Glomerular visceral epithelial cell (primary cell): ENCODE measurements at regions not wholly inside any gene's neighbourhood (a gene's known extent, or its start where the extent isn't known, plus 50 kb on each side); places are given as distances from the start of the nearest gene placed in this dataset.
A peak's percentile ranks its signal among the peaks of the same experiment; 100 is the strongest.

Experiments
- DNase-seq: peaks from one replicate; pipeline ENCODE4 v3.0.0-alpha.2; 2016; ENCODE audit errors: extremely low spot score

DNA sequence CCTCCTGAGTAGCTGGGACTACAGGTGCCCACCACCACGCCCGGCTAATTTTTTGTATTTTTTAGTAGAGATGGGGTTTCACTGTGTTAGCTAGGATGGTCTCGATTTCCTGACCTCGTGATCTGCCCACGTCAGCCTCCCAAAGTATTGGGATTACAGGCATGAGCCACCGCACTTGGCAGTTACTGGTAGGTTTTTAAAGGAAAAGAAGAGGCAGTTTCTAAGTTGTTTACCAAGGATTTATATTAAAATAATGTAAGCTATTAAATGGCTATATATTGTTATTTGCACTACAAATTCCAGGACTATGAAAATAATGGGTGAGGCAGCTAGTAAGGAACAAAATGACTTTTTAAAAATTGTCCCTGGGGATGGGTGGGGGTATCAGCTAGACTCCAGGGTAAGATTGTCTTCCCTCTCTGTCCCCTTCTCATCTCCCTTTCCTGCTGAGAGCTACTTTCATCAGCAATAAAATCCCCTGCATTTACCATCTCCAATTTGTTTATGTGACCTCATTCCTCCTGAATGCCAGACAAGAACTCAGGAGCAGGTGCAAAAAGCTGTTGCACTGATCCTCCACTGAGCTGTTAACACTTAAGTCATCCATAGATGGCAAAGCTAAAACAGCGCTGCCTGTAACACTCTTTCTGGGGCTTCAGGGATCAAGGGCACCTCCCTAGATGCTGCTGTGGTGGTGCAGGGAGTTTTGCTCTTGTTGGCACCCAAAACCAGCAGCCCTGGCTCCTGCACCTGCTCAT, 165.2 kb downstream of the ZPLD1 start:
- DNase-seq: no peak

DNA sequence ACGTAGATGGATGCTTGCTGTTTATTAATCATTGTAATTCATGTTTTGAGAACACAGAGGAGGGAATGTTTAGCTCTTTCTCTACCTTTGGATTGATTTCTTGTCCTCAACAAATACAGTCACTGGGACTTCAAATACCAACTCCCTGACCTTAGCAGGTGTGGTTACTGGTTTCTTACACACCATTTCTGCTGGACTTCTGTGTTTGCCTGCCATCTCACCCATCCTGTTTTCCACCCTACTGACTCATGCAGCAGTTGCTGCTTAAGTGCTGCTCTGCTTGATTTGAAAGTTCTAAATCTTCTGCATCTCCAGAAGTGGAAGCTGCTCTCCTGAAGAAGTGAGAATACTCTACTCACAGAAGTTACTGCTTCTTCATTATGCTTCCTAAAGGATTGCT, 170.3 kb downstream of the ZPLD1 start:
- DNase-seq: no peak

DNA sequence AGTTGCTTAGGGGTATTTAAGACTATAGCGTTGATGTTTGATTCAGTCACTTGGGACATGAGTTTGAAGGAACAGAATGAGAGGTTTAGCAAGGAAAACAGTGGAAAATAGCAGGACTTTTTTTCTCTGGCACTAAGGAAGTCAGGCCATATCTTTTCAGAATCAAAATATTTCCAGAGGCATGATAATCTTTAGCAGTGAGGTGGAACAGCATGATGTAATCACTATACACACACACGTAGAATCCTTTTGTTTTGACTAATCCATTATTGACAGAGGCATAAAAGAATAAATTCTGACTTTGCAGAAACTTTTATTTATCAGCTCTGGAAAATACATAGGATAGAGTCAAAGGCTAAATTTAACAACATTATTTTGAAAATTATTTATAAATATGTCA, 174.1 kb downstream of the ZPLD1 start:
- DNase-seq: no peak

DNA sequence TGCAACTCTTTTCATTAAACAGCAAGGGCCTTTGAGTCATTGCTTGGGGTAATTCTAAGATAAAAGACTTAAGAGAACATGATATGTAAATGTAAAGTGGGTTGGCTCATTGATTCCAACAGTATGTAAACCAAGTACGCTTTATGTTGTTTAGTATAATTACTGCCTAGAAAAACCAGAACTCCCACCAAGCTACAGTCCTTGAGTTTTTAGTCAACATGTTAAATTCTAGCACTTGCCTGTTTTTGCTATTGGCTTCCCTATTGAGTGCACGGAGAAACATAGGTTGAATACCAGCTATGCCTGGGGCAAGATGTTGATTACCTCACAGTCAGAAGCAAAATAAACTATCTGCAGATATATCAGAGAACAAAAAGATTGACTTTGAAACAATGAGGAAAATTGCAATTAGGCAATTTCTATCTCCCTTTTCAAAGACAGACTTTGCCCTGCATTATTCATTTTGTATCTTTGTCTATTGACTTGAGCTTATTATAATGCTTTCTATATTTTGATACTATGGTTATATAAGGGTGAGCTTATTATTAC, 179.3 kb downstream of the ZPLD1 start:
- DNase-seq: no peak

DNA sequence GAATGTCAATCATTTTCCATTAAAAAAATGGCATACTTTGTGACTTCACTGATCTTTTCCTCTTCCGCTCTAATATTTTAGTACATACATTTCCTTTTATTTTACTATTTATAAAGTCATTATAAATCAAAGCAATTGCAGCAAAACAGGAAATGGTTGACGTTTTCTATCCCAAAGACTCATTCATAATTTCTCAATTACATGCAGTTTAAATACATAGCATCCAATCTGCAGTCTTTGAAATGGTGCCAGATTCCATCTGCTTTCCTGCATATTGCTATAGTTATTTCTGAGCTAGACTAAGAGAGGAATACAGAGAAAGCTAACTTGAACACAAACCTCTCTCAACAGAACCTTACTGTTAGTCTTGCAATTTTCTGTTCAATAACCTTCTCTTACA, 179.8 kb downstream of the ZPLD1 start:
- DNase-seq: no peak

DNA sequence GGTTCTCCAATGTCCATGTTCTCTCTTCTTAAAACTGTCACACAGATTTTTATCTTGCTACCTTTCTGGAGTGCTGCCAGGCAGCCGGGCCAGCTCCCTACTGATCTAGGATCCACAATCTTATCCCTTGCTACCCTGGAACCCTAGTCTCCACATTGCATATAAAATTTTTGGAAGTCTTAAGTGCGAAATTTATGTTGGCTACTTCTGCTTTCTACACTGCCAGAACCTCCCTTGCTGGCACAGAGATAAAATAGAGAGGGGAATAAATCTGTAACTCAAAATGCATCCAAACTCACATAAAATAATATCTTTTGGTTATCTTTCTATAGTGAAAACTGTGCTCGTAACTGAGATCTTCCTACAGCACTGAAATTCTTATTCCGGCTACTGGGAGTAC, 182.6 kb downstream of the ZPLD1 start:
- DNase-seq: no peak

DNA sequence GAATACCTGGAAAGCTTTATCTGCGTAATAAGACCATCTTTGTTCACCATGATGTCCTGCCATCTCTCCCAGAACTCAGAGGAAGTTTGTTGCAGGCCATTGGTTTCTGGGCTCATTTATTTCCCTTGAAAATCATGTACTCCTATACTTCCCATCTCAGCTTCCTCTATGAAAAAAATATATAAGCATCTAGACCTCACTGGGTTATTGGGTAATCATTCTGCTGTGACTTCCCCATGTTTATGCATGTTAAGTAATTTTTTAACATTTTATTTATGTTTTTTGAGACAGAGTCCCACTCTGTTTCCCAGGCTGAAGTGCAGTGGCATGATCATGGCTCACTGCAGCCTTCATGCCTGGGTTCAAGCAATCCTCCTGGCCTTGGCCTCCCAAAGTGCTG, 184.5 kb downstream of the ZPLD1 start:
- no peak for DNase-seq

DNA sequence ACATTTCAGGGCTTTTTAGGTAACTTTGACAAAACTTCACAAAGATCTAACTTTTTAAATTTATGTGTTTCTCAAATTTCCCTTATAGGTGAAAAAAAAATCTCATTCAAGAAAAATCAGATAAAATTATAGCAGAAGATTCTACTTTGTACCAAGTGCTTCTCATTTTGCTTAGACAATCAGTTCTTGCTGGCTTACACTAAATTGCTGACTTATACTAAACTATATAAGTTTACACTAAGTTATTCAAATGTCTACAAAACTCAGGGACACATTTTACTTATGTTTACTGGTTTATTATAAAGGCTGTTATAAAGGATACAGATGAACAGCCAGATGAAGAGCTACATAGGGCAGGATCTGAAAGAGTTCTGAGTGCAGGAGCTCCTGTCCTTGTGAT, 195.1 kb downstream of the ZPLD1 start:
- DNase-seq: no peak

DNA sequence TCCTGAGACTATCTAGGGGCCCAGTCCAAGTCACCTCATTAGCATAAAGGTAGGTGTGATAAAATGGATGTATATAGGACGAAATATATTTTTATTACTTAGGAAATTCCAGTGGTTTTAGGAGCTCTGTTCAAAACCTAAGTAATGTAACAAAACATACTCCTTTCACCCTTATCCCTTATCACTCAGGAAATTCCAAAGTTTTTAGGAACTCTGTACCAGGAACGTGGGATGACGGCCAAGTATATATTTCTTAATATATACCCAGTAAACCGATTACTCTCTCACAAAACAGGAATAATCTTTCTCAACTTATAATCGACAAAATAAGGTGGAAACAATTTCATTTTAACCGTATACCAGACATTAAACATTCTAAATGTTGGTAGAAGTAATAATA, 195.7 kb downstream of the ZPLD1 start:
- DNase-seq: no peak

DNA sequence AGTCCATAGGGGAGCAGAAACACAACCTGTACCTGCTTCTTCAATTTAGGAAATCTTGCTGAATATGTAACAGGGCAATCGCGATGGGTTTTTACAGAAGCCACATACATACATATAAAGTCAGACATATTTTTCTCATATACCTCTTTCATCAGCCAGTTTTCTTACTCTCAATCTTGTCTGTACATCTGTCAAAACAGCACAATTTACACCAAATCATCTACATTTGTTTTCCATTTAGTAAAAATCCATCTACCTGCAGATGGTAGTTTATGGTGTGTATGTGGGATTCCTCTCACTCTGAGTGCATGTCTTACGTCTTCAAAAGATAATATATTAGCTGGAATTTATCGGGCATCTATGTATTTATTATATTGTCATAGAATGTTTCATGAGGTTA, 208.7 kb downstream of the ZPLD1 start:
- DNase-seq: no peak

DNA sequence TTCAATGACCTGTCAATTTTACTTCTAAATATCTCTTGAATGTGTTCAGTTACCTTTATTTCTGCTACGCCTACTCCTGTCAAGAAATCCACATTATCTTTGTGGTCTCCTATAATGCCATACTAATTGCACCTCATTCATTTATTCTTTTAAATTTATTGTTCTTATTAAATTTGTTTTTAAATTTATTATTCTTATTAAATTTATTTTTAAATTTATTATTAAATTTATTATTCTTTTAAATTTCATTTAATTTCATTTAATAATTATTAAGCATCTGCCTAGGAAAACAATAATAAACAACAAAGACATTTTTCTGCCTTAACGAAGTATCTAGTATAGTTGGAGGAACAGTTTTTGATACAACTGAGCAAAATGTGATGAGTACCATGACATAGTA, 211.7 kb downstream of the ZPLD1 start:
- no peak for DNase-seq

DNA sequence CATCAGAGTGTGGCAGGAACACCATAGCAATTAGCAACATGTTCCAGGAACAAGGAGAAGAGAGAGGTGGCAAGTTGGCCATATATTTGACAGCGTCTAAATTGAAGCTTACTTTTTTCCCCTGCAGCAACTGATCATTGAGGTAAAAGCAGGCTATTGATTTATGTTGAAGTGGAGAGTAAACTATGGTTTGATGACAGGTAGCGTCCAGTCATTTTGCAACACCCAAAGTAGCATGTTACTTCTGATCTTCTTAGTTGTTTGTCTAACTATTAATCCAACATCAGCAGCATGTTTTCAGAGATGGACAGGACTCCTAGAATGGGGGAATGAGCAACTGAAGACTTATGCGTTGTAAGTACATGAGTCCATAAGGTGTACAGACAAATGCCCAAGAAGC, 225.8 kb downstream of the ZPLD1 start:
- DNase-seq: no peak

DNA sequence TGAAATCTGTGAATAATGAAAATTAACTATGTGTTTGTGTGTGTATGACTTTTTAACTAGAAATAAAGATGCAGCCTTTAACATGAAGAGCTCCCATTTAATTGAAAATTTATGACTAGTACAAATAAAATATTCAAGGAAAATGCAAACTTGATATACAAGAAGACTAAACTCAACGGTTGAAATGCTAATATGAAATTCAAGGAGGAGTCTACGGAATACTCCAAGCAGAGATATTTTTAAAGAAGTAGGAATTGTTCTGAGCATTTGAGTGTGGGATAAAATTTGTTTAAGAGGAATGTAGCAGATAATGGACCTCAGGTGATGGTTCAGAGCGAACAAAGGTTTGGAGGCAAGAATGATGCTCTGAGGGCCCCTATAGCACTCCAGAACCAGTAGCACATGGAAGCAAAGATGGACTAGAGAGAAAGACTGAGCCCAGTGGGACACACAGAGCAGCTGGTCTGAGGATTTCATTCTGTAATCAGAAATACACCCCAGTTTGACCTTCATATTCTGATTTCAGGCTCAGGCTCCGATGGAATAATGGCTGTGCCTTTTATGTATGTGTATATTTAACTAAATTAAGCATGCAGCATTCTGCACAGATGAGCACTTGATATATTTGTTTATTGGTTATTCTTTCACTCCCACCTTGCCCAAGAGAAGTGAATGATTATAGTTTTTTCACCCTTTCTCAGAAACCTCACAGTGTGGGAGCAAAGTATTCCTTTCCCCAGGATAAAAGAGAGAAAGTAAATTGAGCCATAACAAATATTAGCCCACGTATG, 227.1 kb downstream of the ZPLD1 start:
- no peak for DNase-seq

DNA sequence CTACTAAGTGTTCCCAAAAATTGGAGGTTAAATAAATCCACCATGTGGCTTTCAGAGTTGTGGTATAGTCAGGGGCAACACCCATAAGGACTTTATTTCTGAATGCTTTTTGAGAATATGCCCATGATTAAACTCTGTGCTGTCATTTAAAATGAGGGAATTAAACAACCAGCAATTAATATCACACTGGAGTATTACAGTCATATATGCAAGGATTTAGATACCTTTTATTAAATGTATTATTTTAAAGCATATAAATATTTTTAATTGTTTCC, 227.6 kb downstream of the ZPLD1 start:
- no peak for DNase-seq

DNA sequence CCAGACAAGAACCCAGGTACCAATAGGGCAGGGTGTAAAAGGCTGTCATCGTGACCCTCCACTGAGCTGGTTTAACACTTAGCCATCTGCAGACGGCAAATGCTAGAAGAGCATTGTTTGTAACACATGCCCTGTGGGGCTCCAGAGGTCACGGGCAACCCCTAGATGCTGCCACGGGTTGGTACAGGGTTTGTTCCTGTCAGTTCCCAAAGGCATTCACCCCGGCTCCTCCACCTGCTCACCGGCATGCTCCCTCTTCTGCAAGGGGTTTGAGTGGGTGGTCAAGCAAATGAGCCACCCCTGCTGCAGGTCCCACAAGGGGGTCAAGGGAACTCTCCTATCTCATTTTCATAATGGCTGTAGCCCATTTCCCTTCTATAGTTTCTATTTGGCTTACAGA, 229.3 kb downstream of the ZPLD1 start:
- no peak for DNase-seq

DNA sequence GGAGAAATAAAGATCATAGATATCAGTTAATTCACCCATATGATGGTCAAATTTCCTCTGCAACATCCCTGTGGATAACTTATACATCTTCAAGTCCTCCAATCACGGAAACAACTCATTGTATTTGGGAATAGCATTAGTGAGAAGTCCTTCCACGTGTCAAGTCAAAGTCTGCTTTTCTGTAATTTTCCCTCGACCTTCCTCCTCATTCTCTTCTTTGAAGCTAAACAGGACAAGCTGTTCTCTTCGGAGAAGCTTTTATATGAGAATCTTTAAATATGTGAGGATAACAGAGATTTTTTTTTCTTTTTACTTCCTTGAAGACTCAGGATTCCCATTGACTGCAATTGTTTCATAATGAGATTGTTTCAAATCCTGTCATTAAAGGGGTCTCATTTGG, 230.4 kb downstream of the ZPLD1 start:
- no peak for DNase-seq

DNA sequence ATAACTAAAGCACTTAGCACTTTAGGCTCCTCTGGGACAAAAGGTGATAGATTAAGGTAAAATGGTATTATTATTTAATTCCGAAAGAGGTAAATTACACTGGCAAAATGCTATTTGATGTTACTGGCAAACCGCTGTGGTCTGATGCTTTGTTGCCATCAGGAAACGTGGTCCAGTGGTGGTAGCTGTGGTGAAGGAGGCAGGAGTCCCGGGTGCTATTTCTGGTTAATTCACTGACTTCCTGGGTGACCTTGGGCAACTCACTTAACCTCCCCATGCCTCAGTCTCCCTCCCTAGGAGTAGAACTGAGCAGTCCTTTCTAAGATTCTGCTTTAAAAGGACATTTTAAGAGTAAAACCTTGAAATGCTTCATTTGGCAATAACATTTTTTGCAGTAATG, 233.4 kb downstream of the ZPLD1 start:
- DNase-seq: no peak

DNA sequence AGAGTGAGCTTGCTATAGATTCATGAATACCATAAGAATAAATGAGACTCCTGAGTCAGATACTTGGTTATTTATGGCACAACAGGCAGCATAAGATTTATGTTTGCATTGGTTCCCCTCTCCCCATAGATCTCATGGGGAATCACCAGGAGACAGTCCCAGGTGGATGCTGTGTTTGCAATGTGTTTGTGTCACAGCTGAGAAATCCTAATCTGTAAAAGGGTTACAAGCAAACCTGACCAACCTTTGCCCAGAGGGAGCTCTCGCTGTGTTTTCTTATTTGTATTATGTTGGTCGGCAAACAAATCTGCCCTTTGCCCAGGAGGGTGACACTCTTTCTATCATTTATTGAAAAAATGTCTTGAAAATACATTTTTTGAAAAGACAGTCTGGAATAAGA, 236.2 kb downstream of the ZPLD1 start:
- DNase-seq: no peak

DNA sequence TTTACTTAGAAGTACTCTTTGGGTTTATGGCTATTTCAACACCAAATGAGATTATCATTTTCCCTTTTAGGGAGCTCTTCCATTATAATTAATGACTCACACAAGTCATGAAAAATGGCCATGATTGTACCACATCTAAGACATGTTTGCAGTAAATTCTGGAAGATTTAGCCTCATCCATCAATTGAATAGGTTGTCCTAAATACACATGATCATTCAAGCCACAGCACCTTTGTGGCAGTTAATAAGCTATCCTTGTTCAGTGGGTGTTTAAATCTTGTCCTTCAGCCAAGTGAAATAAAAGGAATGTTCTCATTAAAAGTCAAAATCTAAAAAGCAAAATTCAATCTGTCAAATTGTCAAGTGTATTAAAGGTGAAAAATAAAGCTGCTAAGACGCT, 237.5 kb downstream of the ZPLD1 start:
- no peak for DNase-seq

DNA sequence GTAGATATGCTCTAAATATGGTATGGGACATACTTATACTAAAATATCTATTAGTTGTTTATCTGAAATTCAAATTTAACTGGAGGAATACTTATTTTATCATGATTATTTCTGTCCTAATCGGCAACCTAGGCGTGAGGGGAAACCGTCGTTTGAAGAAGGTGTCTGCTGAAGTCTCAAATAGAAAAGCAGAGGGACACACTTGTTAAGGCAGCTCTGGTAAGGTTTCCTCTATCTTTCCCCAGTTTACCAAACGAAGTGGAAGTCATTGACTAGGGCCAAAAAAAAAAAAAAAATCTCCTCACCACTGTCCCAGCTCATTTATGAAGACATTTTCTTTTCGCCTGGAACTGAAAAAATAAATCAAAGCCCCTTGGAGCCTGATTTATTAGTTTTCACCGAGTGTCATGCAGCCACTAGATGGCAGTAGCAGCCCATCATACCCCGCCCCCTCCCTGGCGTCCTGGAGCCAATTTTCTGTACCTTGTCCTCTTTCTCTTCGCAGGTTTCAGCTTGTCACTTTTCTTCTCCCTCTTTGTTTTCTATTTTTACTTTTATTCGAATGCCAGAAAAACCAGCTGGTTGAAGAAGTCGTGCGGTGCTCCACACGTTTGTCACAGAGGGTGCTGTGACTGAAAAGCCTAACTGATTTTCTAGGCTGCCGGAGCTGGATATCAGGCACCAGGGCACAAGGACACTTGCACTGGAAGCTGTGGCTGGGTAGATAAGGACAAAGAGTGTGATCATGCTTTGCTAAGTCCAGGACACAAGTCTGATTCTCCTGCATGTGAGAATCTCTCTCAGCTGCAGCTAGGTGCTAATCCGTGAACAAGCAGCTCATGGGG, 238.7 kb downstream of the ZPLD1 start:
- DNase-seq: peak; percentile 64

DNA sequence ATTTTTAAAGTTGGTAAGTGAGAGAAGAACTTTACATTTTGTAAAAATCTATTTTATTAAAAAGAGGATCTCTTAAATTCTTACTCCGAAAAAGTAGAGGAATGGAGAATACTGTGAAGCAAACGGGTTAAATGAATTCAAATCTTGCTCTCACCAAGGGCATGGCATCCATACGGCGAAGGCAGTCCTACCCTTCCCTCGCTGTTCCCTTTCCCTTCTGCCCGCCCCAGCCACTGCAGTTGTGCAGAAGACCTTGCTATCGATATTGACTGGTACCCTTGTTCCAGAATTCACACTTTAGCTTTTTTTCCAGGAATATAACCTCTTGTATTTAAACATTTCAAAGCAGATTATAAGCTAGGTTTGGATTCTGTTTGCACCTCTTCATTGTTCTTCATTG, 239.5 kb downstream of the ZPLD1 start:
- DNase-seq: no peak

DNA sequence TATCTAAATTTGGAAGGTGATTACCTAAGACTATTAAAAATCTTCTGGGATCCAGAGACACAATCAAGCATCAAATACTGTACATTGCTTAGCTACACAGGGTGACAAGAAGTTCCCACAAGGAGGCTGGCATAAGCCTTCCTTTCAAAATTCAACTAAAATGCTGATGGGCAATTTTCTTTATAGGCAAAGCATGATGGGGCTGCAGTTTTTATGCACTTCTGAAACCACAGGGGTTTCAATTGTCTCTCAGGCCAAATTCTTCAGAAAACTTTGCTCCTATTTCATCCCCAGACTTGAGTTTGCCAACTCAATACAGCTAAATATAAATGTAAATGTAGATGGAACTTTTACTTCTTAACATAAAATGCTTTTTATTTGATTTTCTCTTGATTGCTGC, 241.6 kb downstream of the ZPLD1 start:
- DNase-seq: no peak

DNA sequence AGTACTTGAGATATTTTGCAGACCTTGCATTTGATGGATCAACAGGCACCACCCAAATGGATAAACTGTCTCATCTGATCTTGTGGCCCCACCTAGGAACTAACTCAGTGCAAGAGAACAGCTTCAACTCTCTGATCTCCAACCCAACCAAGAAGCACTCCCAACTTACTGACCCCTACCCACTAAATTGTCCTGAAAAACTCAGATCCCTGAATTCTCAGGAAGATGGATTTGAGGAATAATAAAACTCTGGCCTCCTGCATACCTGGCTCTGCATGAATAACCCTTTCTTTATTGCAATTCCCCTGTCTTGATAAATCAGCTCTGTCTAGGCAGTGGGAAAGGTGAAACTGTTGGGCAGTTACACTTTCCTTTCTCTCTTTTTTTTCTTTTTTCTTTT, 247.9 kb downstream of the ZPLD1 start:
- DNase-seq: no peak
